NCI-H69 (cell line): ENCODE measurements at regions not wholly inside any gene's neighbourhood (a gene's known extent, or its start where the extent isn't known, plus 50 kb on each side); places are given as distances from the start of the nearest gene placed in this dataset.

ENCODE experiments used
- DNase-seq: peaks from one replicate; lab custom pipeline; 2025; lab: John Stamatoyannopoulos, UW

DNA sequence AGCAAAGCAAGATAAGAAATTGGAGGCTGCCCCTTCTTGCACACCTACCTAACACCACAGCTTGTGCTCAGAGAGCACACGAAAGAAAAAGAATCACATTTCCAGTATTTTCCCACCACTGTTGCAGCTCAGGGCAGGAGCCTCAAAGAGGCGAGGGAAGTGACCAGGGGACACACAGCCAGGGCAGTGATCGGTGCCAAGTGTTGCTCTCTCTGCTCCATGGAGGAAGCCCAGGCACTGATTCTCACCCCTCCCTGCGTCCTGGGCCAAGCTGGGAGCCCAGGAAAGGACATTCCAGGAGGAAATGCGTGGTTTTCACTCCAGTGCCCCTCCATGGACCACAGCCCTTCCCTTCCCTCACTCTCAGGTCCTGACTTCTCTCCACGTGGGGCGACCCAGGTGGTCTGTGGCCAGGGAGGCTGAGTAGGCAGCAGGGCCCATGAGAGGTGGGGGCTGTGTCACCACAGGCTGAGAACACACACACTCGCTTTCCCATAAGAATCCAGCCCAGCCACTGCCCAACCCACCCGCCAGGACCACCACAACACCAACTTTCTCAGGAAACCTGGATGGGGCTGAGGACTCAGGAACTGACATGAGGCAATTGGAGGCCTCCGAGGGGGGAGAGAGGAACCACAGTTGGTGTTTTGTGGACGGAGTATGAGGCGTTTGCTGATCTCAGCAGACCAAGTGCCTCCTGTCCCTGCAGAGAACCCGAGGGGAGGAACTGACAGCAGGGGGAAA lies 81.7 kb upstream of the MAFB start:
- no peak for DNase-seq

DNA sequence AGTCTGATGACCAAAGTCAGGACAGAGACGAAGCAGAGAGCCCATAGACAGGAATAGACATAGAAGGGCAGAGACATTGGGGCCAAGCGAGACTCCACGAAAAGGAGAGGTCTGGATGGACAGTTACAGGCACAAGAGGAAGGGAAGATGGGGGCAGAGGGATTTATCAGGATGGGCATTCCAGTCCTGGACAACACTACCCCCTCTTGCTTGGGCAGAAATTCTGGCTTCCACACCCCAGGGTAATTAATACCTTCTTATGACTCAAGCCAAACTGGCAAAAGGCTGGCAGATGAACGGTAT lies 82.2 kb upstream of the MAFB start:
- no peak for DNase-seq

DNA sequence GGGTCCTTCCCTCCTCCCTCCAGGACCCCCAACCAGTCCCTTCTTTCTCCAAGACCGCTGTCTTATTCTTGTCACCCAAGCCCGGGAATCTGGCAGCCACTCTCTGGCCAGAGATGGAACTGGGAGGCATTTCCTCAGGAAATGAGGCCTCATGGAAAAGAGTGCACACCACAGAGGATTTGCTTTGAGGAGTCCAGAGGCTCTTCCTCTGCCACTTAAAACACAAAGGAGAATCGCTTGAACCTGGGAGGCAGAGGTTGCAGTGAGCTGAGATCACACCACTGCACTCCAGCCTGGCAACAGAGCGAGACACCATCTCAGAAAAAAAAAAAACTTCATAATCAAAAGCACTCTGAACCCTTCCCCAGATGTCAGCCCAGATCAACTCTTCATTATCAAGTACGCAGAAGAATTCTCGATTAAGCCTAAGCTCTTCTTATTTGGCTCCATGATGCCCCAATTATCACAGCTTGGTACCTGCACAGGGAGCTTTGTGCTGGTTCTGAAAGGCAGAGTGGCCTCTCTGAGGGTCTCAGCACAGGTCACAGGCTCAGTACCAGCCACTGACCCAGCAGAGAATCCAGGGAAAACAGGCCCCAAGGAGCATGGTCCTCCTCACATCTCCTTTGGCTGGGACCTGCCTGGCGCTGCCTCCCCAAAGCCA lies 82.9 kb upstream of the MAFB start:
- no peak for DNase-seq

DNA sequence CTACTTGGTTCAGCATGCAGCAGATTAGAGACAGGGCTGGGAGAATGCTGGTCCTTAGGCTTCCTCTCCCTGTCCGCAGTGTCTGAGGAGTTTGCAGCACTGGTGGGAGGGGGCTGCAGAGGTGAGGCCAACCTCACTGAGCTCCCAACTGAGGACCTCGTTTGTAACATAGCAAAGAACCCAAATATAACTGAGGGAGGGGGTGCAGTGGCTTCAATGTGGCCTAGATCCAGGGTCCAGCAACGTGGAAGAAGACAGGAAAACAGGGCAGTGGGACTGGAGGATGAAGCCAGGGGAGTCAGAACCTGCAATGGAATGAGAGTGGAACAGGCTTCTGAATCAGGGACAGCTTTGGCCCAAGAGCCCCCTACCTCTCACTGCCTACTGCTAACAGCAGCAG lies 84.3 kb upstream of the MAFB start:
- no peak for DNase-seq

DNA sequence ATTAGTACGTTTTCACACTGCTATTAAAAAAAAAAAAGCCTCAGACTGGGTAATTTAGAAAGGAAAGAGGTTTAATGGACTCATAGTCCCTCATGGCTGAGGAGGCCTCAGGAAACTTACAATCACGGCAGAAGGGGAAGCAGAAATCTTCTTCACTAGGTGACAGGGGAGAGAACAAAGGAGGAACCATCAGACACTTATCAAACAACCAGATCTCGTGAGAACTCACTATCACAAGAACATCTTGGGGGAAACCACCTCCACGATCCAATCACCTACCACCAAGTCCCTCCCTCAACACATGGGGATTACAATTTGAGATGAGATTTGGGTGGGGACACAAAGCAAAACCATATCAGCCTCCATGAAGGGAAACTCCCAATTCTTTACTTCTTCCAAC lies 85.2 kb upstream of the MAFB start:
- DNase-seq = no peak

DNA sequence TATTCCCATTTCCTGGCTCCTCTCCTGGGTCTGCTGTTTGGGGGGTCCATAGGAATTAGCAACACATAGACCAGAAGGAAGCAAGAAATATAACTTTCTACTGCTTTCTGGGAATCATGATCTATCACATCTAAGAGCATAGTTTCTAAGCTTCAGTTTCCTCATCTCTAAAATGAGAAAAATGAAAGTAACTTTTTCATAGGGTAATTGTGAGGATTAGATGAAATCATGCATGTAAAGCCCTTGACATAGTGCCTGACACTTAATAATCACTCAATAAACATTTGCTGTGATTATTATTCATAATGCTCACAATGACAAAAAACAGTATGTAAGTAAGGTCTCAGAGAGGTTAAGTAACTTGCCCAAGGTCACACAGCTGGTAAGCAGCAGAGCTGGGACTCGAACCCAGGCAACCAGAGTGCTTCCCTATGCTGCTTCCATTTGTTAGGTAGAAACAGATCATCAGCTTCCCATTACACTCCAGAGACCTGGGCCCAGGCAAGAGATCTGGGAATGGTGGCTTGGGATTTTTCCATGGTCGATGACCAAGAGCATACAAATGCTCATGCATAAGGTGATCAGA lies 86.6 kb upstream of the MAFB start:
- DNase-seq = no peak

DNA sequence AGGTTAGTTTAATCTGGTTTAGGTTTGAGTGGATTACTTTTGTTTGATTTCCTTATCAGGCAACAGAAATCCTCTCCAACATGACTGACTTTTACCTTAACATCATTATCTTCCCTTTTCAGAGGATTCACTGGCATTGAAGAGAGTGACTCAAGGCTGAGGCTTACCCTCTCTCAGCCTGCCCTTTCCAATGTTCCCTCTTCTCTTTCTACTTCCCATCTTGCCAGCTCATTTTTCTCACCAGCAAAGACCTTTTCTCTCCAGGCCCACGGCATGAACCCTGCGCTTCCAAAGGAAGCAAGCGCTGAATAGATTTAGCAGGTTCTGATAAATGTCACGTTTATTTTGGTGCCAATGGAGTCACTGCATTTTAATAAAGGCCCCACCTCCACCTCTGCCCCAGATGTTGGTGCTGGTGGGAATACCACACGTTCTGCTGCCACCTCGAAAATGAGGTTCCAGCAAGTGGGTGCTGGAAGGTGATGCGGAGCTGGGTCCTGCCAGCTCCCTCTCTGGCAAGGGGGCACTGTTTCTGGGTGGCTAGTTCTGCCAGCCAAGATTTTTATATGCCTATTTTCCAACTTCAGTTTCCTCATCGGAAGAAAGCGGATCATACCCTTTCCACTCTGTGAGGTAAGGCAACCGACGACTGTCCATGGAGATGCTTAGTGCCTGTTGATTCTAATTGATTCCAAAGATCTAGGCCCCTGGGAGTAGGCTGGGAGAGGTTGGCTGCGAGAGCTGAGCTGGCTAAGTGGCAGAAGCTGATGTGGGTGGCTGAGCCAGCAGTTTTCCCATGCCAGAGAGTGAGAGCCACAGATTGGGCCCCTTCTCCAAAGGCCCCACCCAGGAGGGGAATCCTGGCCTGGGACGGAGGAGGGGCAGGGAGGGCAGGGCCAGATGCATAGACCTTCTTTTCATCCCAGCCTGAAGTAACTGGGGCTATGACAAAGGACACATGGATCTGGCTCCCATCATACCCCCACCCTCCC lies 87.7 kb upstream of the MAFB start:
- DNase-seq = no peak

DNA sequence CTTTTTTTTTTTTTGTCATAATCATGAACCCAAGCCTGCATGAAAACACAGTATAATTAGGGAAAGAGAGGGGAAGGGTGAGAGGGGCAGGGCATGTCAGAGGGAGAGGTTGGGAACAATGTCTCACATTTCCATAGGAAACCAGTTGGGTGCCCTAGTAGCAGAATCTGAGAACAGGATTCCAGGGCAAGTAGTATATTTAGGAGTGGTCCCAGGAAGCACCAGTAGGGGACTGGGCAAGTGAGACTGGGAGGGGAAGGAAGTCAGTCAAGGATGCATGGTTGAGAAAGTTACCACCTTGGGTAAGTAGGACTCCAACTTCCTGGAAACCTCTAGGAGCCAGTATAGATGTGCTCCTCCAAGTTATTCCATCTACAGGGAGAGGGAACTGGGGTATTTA lies 88.6 kb upstream of the MAFB start:
- no peak for DNase-seq

DNA sequence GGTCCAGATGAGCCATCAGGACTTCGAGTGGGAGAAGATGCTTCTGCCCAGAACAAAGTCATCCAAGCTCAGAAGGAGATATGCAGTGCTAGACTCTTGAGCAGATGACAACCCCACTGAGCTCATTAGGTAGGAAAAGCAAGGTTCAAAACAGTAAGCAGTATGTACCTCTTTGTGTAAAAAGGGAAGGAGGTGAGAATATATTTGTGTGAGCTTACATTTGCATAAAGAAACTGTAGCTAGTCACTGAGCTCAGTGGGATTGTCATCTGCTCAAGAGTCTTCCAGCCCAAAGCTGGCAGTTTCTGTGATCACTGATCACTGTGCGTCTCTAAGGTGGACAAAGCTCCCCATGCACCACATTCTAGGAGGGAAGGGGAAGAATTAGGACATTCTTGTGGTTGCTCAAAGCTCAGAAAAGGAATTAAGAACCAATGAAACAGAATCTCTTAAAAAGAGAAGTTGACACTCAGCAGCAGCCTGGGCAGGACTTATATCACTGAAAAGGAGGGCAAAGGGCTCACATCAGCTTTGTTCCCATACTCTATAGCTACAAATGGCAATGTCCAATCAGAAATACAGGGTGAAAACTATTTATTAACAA lies 90.0 kb upstream of the MAFB start:
- no peak for DNase-seq

DNA sequence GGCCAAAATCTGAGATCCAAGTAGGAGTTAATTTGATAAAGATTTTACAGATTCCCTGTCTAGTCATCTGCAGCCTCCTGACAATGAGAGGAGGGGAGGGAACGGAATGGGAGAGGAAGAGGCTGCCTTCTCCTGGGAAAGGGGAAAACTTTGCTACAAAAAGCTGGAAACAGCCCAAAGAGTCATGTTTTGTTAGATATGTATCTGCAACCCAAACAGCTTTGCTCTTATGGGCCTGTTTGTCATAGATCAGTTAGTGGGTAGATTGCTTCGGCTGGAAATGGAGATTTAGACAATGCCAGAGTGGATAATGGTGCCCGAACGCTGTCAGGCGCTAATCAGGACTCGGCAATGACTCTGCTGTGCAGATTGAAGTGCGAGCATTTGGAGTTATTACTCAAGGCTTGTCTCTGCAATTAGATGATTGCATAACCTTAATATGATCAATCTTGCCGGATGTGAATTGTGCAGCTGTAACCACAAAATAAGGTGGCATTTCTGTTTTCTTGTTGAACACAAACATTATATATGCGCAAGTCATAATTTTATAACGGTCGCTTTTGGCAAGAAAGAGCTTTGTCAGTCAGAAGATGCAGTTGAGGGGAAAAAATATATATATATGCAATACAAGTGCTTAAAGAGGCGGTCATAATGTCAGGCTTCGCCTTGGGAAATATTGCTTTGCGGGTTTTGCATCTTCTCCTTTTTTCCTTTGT lies 92.4 kb upstream of the MAFB start:
- no peak for DNase-seq

DNA sequence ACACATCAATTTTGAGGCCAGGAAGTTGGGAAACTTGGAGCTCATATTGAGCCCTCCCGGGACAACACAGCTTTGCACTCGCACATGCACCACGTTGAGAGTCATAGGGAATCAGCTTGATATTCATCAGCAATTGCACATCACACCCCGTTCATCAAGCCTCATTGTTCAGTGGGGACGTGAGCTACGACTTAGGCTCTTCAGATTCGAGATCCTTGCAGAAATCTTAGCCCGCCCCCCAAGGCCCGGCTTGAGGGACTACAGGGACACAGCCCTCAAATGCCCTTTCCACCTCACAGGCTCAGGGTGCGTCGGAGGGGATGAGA lies 93.0 kb upstream of the MAFB start:
- no peak for DNase-seq

DNA sequence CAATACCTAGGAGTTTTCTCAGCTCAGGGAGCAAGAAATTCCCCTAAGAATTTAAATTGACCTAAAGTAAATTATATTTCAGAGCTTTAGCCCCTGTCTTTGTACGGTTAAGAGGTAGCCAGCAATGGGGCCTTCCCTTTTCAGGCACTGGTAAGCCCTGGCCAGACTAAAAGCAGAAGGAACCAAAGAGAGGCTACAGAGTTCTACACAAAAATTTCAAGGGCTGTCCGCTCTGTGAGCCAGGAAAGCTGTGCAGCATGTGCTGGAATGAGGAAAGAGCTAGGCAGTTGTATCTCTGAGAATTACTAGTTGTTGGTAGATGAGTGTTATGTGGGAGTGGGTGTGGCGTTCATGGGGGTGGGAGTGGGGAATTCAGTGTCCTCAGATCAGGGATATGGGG lies 96.3 kb upstream of the MAFB start:
- no peak for DNase-seq

DNA sequence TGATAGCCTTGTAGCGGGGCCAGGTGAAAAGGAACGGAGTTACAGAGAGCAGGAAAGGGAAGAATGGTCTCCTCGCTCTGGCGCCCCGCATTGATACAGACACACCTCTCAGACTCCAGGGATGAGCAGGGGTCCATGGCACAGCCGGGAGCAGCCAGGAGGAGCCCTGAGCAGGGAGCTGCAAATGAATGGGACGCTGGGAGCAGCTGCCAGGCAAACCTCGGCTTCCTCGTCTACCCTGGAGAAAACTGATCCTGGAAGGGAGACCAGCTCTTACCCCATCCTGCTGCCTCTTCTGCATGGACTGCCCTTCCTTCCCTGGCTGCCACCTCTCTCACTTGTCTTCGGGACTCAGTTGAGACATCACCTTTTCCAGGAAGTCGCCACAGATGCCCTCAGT lies 97.3 kb upstream of the MAFB start:
- DNase-seq = no peak

DNA sequence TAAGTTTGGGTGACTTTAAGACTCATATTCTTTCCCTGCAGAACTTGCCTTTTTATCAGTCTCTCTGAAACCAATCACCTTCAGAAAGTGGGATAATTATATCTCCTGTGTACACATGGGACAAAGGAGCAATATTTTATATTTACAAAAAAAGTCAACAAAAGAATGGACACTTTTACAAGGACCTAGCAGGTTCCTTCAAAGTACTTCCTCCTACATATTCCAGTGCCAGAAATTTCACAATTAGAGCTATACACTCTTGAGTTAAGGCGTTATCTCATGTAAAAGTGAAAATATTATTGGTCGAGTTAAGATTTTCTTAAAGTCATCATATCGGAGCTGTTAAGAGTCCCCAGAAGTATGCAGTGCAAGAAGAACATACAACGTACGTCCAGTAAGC lies 98.9 kb upstream of the MAFB start:
- DNase-seq = no peak

DNA sequence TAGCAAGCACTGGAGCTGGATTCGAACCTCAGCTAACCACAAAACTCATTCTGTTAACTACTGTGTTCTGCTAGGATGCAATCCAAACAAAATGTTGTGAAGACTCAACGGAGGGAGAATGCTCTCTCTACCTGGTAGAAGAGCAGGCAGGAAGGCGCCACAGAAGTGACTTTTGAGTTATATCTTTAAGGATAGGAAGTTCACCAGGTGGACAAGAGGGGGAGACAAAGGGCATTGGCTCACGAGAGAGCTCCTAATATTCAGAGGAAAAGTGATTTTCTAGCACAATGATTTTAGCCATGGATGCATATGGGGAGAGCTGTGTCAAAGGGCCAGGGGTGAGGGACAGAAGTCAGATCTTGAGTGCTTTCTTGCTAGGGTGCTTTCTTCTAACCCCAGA lies 108.4 kb upstream of the MAFB start:
- DNase-seq = peak; percentile 5

DNA sequence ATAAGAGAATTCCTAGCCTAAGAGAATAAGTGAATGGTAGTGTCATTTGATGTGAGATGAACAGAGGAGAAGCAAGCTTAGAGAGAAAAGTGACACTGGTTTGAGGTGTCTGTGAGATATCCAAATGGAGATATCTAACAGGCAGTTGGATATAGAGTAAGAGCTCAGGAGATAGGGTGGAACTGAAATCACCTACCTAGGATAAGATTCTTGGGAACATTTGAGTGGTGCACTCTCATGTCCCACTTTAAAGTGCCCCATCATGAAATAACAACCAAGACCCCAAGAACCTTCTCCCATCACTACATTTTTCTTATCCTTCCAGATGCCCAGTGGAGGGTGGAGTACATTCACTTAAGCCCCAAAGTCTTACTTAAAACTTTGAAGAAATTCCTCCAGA lies 109.0 kb upstream of the MAFB start:
- no peak for DNase-seq

DNA sequence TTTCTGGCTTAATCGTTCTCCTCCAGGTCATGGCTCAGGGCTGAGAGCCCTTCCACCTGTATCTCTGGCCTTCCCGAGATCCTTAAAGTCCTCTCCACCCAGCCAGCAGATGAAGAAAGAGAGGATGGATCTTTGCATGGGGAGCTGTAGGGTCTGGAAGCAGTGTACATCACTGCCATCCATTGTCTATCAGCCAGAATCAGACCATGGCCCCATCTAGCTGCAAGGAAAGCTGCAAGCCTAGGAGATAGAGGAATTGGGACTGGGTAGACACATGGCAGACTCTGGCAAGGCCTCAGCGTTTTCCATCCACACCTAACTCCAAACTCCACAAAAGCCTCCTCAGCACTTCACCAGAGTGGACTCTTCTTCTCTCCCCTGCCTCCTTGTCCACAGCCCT lies 113.8 kb upstream of the MAFB start:
- no peak for DNase-seq

DNA sequence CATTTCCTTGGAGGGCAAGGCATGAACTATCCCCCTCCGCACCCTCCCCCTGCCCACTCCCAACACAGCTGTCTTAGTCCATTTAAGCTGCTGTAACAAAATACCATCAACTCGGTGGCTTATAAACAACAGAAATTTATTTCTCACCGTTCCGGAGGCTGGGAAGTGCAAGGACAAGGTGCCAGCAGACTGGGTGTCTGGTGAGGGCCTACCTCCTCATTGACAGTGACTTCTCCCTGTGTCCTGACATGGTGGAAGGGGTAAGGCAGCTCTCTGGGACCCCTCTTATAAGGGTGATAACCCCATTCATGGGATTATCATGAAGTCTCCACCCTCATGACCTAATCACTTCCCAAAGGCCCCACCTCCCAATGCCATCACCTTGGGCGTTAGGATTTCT lies 114.3 kb upstream of the MAFB start:
- no peak for DNase-seq

DNA sequence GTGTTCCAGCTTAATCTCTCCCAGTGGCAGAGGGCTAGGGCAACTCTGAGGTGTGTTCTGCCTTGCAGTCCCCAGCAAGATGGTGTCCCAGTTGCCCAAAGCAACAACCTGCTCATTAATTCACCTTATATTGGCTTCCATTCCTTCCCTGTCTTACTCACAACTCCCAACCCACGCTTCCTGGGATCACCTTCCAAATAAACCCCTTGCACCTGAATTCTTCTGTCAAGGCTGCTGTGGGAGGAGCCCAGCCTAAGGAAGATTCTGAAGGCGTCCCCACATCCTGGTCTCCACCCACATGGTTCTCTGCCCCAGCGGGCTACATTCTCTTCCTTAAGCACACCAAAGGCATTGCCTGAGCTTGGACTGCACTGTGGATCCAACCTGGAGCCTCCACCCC lies 116.6 kb upstream of the MAFB start:
- DNase-seq = no peak

DNA sequence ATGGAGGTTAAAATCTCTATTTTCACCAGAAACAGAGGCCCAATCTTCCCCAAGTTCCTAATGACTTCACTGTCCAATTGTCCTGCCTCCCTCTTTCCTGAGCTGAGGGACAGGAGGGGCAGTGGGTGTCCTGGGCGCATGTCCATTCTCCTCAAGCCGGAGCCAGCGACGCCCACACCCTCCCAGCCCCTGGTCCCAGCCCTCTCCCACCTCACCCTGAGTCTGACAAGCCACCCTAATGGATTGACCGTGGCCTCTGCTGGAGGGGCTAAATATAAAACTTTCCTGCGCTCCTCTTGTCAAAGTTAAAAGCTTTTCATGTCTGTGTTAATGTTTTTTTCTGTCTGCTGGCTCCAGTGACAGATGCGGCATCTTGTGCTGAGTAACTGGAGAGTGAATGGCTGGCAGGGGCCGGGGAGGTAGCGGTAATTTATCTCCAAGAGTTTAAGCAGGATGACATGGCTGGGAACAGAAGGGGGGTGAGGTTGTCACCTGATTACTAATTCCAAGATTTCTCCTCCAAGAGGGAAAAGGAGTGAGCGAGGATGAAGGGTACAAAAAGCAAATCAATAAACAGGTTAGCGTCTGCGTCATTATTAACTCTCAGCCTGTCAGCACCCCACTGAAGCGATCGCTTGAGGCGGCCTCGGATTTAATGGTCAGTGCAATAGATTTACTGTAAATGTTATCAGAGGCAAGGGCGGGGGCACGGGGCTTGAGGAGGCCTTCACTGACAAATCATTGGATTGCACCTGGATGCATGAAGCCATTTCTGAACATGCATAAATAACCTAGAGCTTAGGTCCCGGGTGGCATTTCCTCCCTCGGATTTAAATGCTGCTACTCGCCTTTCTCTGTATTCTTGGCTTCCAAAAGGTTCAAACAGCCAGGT lies 118.1 kb upstream of the MAFB start:
- DNase-seq = no peak

DNA sequence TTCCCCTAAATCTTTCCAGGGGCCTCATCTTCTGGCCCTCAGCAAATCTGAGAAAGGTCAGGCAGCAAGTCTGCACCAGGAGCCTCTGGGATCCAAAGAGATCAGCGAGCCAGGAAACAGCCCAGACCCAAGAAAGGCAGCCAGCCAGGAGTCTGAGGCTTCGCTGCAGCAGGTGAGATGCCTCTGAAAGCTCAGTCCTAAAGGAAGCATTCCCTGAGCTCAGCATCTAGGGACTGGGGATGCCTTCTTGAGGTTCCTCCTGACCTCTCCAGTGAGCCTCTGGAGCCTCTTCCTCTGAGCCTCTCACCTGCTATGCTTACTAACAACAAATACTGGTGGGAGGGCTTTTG lies 118.8 kb upstream of the MAFB start:
- DNase-seq = no peak
